Suppressor macrophage treated with lipopolysaccharide for 4 hours (primary cell): ENCODE measurements at regions not wholly inside any gene's neighbourhood (a gene's known extent, or its start where the extent isn't known, plus 50 kb on each side); places are given as distances from the start of the nearest gene placed in this dataset.
"Not testable (repeated sequence)": the region's sequence is repeated elsewhere in the genome, so short reads cannot be mapped to it uniquely, and the experiment has no call there.

Experiments
- DNase-seq: peaks from one replicate; pipeline ENCODE4 v3.0.0-alpha.2; 2020

GRCh38 chr3:81823086-81823485, 61.6 kb upstream of the GBE1 start:
- DNase-seq = no peak

DNA sequence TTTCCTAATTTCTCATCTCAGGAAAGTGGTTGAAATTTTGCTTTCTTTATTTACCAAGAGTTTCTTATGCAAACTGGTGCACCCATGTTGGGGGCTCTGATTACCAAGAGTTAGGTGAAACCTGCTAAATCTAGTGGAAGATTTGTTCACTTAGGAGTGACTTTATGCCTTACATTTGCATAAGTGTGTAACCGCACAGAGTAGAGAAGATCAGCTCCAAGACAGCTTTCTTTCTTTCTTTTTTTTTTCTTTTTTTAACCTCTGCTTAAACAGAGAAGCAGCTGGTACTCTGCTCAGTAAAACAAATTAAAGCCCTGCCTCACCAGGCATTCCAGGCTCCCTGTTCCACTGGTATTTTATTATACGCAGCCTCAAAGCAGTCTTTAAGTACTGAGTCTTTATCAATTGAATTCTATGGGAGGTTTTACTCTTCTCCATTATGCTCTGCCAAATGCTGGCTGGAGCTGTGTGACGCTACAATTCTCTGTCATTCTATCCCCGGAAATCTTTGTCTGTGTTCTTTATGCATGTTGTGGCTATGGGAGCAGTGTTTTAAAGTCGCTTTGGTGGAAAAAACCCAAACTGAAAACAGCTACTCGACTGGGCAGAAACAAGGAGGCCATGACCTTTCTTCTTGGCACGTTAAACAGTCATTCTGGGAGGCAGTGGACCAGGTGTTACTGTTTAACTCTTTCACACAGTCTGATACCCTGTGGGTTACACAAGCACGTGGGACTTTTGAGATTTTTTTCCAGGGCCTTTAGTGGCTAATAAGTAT, 55.2 kb upstream of the GBE1 start:
- DNase-seq = no peak

DNA sequence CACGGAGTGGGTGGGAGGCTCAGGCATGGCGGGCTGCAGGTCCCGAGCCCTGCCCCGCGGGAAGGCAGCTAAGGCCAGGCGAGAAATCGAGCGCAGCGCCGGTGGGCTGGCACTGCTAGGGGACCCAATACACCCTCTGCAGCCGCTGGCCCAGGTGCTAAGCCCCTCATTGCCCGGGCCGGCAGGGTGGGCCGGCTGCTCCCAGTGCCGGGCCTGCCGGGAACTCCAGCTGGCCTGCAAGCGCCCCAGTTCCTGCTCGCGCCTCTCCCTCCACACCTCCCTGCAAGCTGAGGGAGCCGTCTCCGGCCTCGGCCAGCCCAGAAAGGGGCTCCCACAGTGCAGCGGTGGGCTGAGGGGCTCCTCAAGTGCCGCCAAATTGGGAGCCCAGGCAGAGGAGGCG, 50.7 kb upstream of the GBE1 start:
- not testable (repeated sequence) for DNase-seq
